Activated T-cell treated with anti-CD3 and anti-CD28 coated beads, Interleukin-2, amount 50 U/mL, for 4 hours (primary cell): ENCODE measurements at regions not wholly inside any gene's neighbourhood (a gene's known extent, or its start where the extent isn't known, plus 50 kb on each side); places are given as distances from the start of the nearest gene placed in this dataset.

Experiments
- ATAC-seq, 2 donors: fragments of 200-7000 bp; cut with Tn5 transposase; one replicate each; pipeline ENCODE4 v1.10.0; 2021
- DNase-seq: peaks from one replicate; pipeline ENCODE4 v3.0.0-alpha.2; 2020
- H3K27me3 Mint-ChIP-seq: one replicate; pipeline ENCODE4 v1.8.0; 2021; ENCODE audit warnings: low read depth, mixed read lengths
- H3K36me3 Mint-ChIP-seq: one replicate; pipeline ENCODE4 v1.8.0; 2022; ENCODE audit warnings: mixed read lengths; ENCODE audit not compliant: insufficient read depth
- H3K4me1 Mint-ChIP-seq: one replicate; pipeline ENCODE4 v1.8.0; 2021; ENCODE audit warnings: low read depth, mixed read lengths
- H3K4me3 Mint-ChIP-seq: one replicate; pipeline ENCODE4 v1.8.0; 2021; ENCODE audit warnings: mild to moderate bottlenecking, moderate library complexity, mixed read lengths
- H3K9me3 Mint-ChIP-seq: one replicate; pipeline ENCODE4 v1.8.0; 2021; ENCODE audit warnings: mixed read lengths

DNA sequence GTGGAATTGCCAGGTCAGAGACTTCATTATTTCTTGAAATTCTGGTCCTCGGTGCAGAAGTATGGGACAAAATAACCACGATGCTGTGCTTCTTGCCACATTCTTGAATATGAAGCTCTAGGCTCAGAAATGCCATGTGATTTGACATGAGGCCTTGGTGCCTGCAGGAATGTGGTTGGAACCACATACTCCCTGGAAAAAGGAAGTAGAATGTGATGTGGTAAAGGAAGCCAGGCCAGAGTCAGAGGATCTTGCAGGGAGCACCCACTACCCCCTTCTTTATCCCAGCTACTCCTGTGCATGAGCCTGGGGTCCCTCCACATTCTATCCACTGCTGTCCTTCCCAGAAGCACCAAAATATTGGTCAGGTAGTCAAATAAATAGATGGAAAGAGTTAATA lies 80.9 kb downstream of the FOXD1 start:
- Mint-ChIP-seq H3K4me1 (no peaks in the 10 kb centered on the region), H3K27me3 (peaks cover 32% of the 10 kb centered on the region), H3K36me3 (no peaks in the 10 kb centered on the region), H3K9me3 (no peaks in the 10 kb centered on the region), H3K4me3 (no peak overlapping the region)
- DNase-seq (no peak), ATAC-seq (no peak)

- Mint-ChIP-seq H3K27me3 (peaks cover 34% of the 10 kb centered on the region), H3K4me1 (no peaks in the 10 kb centered on the region), H3K36me3 (no peaks in the 10 kb centered on the region), H3K4me3 (no peak overlapping the region), H3K9me3 (no peaks in the 10 kb centered on the region)
- ATAC-seq (no peak), DNase-seq (no peak)
Observed at GRCh38 chr5:73365990-73366667, 82.4 kb downstream of the FOXD1 start.

- no peaks in the 10 kb centered on the region for H3K9me3 Mint-ChIP-seq
- ATAC-seq (no peak), DNase-seq (no peak)
- peaks cover 35% of the 10 kb centered on the region for H3K27me3 Mint-ChIP-seq
- no peak overlapping the region for H3K4me3 Mint-ChIP-seq
- H3K36me3 Mint-ChIP-seq, result no peaks in the 10 kb centered on the region
- no peaks in the 10 kb centered on the region for H3K4me1 Mint-ChIP-seq
Observed at GRCh38 chr5:73365301-73365853, 83.2 kb downstream of the FOXD1 start.

DNA sequence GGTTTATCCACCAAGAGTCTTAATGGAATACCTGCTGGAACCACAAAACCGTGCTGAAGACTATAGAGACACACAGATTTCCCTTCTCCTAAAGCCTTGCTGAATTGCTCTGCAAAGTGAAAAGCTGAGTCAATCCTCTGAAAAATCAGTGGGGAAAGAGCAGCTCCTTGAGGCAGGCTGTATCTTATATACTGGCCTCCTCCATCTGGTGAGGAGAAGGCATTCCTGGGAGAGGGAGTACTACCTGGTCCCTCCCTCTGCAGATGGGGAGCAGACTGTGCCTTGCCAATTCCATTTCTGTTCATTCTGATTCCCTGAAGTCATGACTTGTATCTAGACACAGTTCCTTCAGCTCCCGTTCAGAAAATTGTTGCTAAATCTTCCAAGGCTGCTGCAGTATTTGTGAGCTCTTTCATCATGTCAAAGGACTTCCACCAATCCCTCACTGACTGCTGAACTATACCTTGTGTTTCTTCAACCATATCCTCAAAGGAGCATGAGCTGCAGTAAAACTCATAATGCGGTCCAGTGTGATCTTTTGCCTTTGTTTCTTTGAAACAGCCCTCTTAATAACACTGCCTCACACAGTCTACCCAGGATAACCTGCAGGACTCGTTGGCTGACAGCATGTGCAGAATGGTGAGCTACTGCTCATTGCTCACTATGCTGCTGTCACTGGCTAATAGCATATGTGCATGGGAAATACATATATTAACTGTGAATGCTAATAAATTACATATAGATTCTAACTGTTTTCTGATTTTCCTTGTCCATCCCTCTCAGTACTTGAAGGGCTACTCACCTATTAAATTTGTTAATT lies 84.5 kb downstream of the FOXD1 start:
- ATAC-seq, result no peak
- H3K36me3 Mint-ChIP-seq, result no peaks in the 10 kb centered on the region
- no peak for DNase-seq
- H3K9me3 Mint-ChIP-seq, result no peaks in the 10 kb centered on the region
- H3K4me1 Mint-ChIP-seq, result no peaks in the 10 kb centered on the region
- H3K4me3 Mint-ChIP-seq, result no peak overlapping the region
- H3K27me3 Mint-ChIP-seq, result peaks cover 38% of the 10 kb centered on the region

GRCh38 chr5:73359395-73359794 lies 89.2 kb downstream of the FOXD1 start:
- Mint-ChIP-seq H3K4me1 (no peaks in the 10 kb centered on the region), H3K4me3 (no peak overlapping the region), H3K9me3 (no peaks in the 10 kb centered on the region), H3K36me3 (no peaks in the 10 kb centered on the region), H3K27me3 (peaks cover 47% of the 10 kb centered on the region)
- ATAC-seq, result no peak
- DNase-seq, result no peak

DNA sequence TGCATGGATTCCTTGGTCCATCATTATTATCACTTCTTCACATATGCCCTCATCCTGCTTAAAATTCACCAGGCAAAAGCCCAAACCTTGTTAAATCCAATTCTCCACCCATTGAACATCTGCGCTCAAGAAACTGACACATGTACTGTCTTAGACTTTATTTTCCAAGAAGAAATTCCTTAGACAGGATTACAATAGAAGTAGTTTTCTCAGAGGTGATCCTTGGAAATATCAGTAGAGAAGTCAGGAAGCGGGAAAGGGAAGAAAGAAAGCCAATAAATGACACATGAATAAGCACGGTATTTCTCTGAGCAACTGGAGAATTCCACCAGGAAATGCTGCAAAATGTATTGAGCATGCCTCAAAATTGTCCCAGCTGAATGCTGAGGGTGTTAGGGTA lies 90.2 kb downstream of the FOXD1 start:
- H3K36me3 Mint-ChIP-seq, result no peaks in the 10 kb centered on the region
- H3K9me3 Mint-ChIP-seq, result no peaks in the 10 kb centered on the region
- DNase-seq (no peak), ATAC-seq (no peak)
- H3K27me3 Mint-ChIP-seq, result peaks cover 40% of the 10 kb centered on the region
- no peak overlapping the region for H3K4me3 Mint-ChIP-seq
- no peaks in the 10 kb centered on the region for H3K4me1 Mint-ChIP-seq

- no peak for DNase-seq
- H3K4me1 Mint-ChIP-seq, result no peaks in the 10 kb centered on the region
- no peaks in the 10 kb centered on the region for H3K9me3 Mint-ChIP-seq
- peaks cover 36% of the 10 kb centered on the region for H3K27me3 Mint-ChIP-seq
- H3K4me3 Mint-ChIP-seq, result no peak overlapping the region
- ATAC-seq, result no peak
- no peaks in the 10 kb centered on the region for H3K36me3 Mint-ChIP-seq
Observed at GRCh38 chr5:73357576-73357975, 91.0 kb downstream of the FOXD1 start.

GRCh38 chr5:73355108-73355507 lies 93.5 kb downstream of the FOXD1 start:
- Mint-ChIP-seq H3K36me3 (no peaks in the 10 kb centered on the region), H3K27me3 (peaks cover 34% of the 10 kb centered on the region), H3K4me3 (no peak overlapping the region), H3K4me1 (no peaks in the 10 kb centered on the region), H3K9me3 (peaks cover 14% of the 10 kb centered on the region)
- DNase-seq (no peak), ATAC-seq (no peak)

DNA sequence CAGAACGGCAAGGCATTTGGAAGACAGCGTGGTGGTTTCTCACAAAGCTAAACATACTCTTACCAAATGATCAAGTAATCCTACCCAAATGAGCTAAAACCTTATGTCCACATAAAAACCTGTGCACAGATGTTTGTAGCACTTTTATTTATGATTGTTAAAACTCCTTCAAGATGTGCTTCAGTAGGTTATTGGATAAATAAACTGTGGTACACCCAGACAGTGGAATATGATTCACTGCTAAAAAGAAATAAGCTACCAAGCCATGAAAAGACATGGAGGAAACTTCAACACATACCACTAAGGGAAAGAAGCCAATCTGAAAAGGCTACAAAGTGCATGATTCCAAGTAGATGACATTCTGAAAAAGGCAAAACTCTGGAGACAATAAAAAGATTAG lies 94.2 kb downstream of the FOXD1 start:
- H3K36me3 Mint-ChIP-seq, result no peaks in the 10 kb centered on the region
- ATAC-seq (no peak), DNase-seq (no peak)
- H3K4me1 Mint-ChIP-seq, result no peaks in the 10 kb centered on the region
- H3K9me3 Mint-ChIP-seq, result peaks cover 21% of the 10 kb centered on the region
- no peak overlapping the region for H3K4me3 Mint-ChIP-seq
- peaks cover 31% of the 10 kb centered on the region for H3K27me3 Mint-ChIP-seq

GRCh38 chr5:73352649-73353230 lies 95.8 kb downstream of the FOXD1 start:
- Mint-ChIP-seq H3K27me3 (peaks cover 25% of the 10 kb centered on the region), H3K4me1 (no peaks in the 10 kb centered on the region), H3K4me3 (no peak overlapping the region)

DNA sequence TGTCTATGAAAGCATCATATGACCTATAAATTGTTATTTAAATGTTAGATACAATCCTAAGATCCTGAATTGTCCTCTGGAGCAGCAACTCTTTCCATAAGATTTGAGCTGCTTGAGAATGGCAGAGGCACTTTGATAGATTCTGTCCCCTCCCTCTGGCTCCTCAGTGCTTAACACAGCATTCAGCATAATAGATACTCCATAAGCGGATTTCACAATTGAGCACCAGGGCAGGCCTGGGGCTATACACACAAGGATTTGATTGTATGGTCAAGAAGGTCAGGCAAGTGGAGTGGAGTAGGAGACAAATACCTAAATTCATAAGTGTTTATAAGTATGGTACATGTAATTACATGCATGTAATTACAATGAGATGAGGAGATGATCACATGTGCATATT lies 96.3 kb downstream of the FOXD1 start:
- Mint-ChIP-seq H3K4me1 (no peaks in the 10 kb centered on the region), H3K4me3 (no peak overlapping the region), H3K9me3 (peaks cover 40% of the 10 kb centered on the region), H3K36me3 (no peaks in the 10 kb centered on the region), H3K27me3 (peaks cover 21% of the 10 kb centered on the region)
- ATAC-seq (no peak), DNase-seq (no peak)

More at GRCh38 chr5:73352649-73353230, 95.8 kb downstream of the FOXD1 start:
- H3K36me3 Mint-ChIP-seq, result no peaks in the 10 kb centered on the region
- DNase-seq, result no peak
- no peak for ATAC-seq
- H3K9me3 Mint-ChIP-seq, result peaks cover 35% of the 10 kb centered on the region

GRCh38 chr5:73351593-73351992 lies 97.0 kb downstream of the FOXD1 start:
- Mint-ChIP-seq H3K27me3 (peaks cover 22% of the 10 kb centered on the region), H3K4me1 (no peaks in the 10 kb centered on the region), H3K36me3 (no peaks in the 10 kb centered on the region), H3K4me3 (no peak overlapping the region), H3K9me3 (peaks cover 46% of the 10 kb centered on the region)
- ATAC-seq, result no peak
- DNase-seq, result no peak

DNA sequence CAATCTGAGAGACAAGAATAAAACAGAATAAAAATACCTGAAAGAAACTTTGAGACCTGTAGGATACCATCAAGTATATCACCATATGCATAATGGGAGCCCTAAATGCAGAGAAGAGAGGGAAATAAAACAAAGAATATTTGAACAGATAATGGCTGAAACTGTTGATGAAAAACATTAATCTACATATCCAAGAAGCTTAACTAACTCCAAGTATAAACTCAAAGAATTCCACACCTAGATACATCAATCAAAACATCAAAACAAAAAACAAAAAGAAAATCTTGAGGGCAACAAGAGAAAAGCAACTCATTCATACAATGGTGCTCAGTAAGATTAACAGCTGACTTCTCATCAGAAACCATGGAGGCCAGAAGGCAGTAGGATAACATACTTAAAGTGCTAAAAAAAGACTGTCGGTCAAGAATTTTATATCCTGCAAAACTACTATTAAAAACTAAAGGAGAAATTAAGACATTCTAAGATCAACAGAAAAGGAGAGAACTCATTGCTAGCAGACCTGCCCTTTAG lies 101.6 kb downstream of the FOXD1 start:
- Mint-ChIP-seq H3K4me3 (no peak overlapping the region), H3K36me3 (no peaks in the 10 kb centered on the region), H3K9me3 (peaks cover 57% of the 10 kb centered on the region), H3K27me3 (peaks cover 25% of the 10 kb centered on the region), H3K4me1 (no peaks in the 10 kb centered on the region)
- ATAC-seq (no peak), DNase-seq (no peak)

GRCh38 chr5:73344835-73345234 lies 103.7 kb downstream of the FOXD1 start:
- ATAC-seq, result no peak
- Mint-ChIP-seq H3K4me1 (no peaks in the 10 kb centered on the region), H3K9me3 (peaks cover 40% of the 10 kb centered on the region), H3K4me3 (no peak overlapping the region), H3K27me3 (peaks cover 34% of the 10 kb centered on the region), H3K36me3 (no peaks in the 10 kb centered on the region)
- no peak for DNase-seq
